GM21423 (cell line): ENCODE measurements at regions not wholly inside any gene's neighbourhood (a gene's known extent, or its start where the extent isn't known, plus 50 kb on each side); places are given as distances from the start of the nearest gene placed in this dataset.

Source experiments
- ATAC-seq: cut with Tn5 transposase; IDR thresholded peaks from one replicate; pipeline ENCODE4 v1.9.1; 2021; ENCODE audit warnings: mild to moderate bottlenecking, moderate library complexity; ENCODE audit not compliant: unreplicated experiment

DNA sequence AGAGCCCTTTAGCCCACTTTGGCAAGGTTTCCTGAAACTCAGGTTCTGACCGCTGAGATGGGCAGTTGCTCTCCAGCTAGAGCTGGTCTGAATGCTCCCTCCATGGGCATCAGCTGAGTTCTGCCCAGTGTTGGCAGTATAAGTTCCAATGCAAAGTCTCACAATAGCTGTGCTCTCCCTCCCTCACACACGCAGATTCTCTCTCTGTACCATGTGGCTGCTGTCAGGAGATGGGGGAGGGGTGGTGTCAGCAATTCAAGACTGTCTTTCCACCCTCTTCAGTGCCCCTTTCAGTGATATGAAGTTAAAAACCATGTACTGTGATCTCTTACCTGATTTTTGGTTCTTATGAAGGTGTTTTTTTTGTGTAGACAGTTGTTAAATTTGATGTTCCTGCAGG lies 164.3 kb upstream of the PLEKHA5 start:
- ATAC-seq: no peak

- ATAC-seq: no peak
Measured at GRCh38 chr12:18966954-18967353, 162.6 kb upstream of the PLEKHA5 start.

- no peak for ATAC-seq
Measured at GRCh38 chr12:18967814-18968213, 161.7 kb upstream of the PLEKHA5 start.

GRCh38 chr12:18969512-18969911 lies 160.0 kb upstream of the PLEKHA5 start:
- ATAC-seq: no peak

DNA sequence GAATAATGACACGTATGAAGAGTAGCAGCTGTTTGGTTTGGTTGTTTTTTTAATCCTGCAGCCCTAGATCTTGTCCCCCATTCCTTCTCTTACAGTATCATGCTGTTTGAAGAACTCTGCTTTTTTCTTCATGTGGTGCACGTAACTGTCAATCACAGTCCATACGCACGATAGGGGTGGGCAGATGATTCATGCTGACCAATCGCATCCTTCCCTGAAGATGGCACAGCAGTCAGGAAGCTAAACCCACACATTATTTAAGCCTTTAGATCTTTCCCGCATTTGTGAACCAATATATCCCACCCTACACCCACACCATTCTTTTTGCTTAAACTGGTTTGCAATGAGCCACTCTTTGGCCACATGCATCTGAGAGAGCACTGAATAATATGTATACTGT lies 158.9 kb upstream of the PLEKHA5 start:
- no peak for ATAC-seq

DNA sequence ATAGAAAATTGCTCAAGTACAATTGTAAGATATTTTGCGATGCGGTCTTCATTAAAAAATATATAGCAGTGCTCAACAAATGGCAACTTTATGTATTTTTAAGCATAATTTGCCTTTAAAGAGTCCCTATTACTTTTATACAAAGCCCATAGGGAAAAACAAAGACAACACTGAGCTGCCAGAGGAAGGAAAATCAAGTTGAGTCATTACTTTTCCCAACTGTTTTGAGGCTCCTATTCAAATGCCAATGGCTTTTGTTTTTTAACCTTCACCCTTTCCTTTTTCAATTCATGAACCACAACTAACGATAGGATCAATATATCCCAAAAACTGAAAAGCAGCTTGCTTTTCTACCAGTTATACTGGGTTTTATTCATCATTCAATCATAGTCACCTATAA lies 157.6 kb upstream of the PLEKHA5 start:
- no peak for ATAC-seq

- no peak for ATAC-seq
Measured at GRCh38 chr12:18975933-18976332, 153.6 kb upstream of the PLEKHA5 start.

GRCh38 chr12:18979401-18980126 lies 150.0 kb upstream of the PLEKHA5 start:
- ATAC-seq: no peak

GRCh38 chr12:18981732-18982131 lies 147.8 kb upstream of the PLEKHA5 start:
- no peak for ATAC-seq

DNA sequence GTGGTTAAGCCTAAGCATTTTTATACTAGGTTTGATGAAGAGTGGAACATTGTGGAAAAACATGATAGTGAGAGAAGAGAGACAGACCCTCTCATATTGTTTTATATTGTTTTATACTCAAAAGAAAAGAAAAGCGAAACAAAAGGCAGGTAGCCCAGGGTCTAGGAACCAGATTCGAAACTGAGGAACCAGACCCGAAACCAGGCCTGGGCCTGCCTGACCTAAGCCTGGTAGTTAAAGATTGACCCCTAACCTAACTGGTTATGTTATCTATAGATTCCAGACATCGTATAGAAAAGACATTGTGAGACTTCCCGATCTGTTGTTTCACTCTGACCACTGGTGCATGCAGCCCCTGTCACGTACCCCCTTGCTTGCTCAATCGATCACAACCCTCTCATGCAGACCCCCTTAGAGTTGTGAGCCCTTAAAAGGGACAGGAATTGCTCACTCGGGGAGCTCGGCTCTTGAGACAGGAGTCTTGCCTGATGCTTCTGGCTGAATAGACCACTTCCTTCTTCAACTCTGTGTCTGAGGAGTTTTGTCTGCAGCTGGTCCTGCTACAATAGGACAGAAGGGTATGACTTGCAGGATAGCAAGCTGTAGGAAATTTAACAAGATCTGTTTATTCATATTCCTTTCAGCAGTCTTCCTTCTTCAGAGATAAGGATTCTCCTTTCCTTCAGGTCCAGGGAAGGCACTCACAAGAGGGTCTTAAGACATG lies 147.1 kb upstream of the PLEKHA5 start:
- peak; percentile 63 for ATAC-seq

DNA sequence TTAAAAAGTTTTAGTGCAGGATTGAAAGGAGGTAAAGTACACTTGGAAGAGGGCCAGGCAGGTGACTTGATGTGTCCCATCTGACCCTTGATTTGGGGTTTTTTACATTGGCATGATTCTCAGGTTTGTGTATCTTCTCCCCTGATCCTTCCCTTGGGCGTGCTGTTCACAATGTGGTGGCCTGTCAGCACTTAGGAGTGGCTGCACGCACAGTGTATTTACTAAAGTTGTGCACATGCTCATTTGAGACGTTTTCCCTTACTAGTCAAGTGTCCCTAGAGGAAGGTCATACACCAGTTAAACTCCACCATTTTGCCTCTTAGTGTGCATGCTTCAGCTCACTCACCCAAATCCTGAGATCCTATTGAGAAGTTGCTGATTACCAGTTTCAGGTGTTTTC lies 145.7 kb upstream of the PLEKHA5 start:
- ATAC-seq: no peak

GRCh38 chr12:18990856-18991255 lies 138.7 kb upstream of the PLEKHA5 start:
- ATAC-seq: no peak

DNA sequence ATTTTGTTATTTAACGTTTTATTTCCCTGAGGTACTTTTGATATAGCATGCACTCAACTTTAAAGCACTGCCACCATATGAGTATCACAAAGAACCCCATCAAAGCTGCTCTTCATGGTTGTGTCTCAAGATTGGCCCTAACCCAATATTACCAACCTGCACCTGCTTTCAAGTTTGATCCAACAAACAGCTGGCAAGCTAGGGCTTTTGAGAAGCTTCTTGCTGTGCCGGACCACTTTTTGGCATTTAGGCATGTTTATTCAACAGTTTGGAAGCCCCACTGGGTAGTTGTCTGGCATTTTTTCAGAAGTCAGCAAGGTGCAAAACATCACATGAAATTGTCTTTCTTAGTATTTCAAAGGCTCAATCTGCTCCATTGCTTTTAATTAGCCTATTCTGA lies 137.2 kb upstream of the PLEKHA5 start:
- ATAC-seq: no peak

- no peak for ATAC-seq
Measured at GRCh38 chr12:18998343-18999261, 130.9 kb upstream of the PLEKHA5 start.

DNA sequence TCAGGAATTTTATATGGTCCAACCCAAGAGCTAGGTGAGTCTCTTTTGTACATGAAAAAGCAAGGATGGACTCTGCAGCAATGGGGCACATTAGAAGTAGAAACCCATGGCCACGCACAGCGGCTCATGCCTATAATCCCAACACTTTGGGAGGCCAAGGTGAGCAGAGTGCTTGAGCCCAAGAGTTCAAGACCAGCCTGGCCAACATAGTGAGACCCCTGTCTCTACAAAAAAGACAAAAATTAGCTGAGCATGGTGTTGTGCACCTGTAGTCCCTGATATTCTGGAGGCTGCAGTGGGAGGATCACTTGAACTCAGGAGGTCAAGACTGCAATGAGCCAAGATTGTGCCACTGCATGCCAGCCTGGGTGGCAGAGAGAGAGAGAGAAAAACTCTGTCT lies 128.7 kb upstream of the PLEKHA5 start:
- ATAC-seq: no peak

- no peak for ATAC-seq
Measured at GRCh38 chr12:19002216-19002615, 127.3 kb upstream of the PLEKHA5 start.

- no peak for ATAC-seq
Measured at GRCh38 chr12:19003141-19003540, 126.4 kb upstream of the PLEKHA5 start.

GRCh38 chr12:19003987-19004619 lies 125.4 kb upstream of the PLEKHA5 start:
- no peak for ATAC-seq

DNA sequence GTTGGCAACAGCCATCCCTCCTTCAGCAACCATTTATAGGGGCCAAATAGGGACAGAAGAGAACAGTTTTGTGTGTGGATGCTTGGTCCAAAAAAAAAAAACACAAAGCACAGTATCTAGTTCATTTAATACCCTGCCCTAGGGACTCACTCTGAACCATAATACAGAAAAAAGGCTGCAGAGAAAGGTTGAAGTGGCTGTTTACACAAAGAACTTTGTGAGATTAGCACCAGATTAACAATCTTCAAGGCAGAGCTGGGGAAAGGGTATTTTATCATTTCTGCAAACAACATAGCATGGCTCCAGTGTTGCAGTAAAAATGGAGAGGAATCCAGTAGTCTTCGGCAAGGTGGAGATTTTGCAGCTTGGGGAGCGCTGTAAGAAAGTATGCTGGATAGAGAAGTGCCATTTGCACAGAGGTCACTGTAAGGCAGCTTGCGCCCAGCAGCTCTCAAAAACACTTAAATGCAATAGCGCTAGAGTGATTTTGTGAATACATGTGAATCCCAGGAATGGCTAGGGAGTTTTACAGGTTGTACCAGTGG lies 124.2 kb upstream of the PLEKHA5 start:
- no peak for ATAC-seq

GRCh38 chr12:19006626-19007137 lies 122.9 kb upstream of the PLEKHA5 start:
- no peak for ATAC-seq

GRCh38 chr12:19008102-19008501 lies 121.4 kb upstream of the PLEKHA5 start:
- no peak for ATAC-seq
